ENCODE measurements at regions not wholly inside any gene's neighbourhood (a gene's known extent, or its start where the extent isn't known, plus 50 kb on each side); places are given as distances from the start of the nearest gene placed in this dataset.
"Not testable (repeated sequence)": the region's sequence is repeated elsewhere in the genome, so short reads cannot be mapped to it uniquely, and the experiment has no call there.

DNA sequence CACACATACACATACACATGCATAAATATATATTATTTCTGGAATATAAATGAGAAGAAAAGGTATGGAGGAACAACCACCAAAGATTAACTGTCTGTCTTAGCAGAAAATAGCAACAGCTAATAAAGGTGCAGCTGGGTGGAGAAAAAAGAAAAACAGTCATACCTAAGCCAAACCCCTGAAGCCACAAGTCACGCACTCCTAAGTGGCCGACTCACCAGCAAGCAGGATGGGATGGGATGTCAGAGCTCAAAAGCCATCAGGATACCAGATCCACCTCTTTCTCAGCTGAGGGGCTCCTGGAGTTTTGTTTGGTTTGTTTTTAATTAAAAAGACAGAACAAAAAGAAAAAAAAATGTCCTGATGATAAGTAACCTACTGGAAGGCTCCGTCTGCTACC, 64.7 kb upstream of the HIVEP3 start:
- no peak for DNase-seq (ENCODE audit: low spot score)

DNA sequence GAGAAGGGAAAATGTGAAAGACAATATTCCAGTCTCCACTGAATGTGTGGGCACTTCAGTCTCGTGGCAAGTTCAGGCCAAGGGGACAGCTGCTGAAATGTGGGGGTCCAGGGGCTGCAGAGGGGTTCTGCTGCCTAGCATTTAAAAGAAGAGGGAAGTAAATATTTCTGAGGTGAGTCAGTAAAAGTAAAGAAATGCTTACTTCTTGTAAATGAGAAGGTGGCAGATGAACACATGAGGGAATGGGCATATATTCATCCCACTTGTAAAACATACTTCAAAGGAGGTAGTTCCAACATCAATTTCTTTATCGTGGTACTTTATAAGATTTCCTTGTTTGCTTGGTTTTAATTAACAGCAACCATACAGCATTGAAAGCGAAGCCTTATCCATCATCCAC, 63.1 kb upstream of the HIVEP3 start:
- DNase-seq (ENCODE audit: low spot score) = no peak

DNA sequence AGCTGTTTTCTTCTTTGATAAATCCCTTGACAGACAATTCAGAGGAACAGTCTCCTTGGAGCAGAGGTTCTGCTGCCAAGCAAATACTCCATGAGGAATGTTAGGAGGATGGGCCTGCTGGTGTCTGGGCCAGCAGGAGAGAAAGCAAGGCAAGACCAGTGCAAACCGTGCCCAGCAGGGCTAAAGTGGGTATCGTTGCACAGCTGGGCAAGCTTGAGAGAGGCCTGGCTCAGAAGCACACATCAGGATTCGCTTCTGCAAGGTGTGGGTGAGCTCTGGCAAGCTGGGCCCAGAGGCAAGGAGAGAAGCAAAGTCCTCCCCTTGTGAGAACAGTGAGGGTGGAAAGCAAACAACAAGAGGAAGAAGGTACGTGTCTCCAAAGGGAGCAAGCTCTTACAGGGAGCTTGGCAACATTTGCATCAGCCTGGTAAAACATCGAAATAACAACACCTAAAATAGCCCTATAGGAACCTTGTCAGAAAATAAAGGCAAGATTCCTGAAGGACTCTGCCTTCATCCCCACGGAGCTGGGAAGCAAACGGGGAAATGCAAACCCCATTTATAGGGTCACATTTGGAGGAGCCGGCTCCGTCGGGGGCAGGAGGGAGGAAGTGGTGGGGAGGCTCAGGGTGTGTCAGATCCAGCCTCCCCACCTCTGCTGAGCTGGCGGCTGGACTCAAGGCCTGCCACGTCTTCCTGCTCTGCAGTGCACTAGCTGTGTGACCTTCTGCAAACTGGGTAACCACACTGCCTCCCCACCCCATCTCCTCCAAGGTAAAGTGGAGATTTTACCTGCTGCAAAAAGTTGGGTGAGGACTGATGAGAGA, 62.3 kb upstream of the HIVEP3 start:
- no peak for DNase-seq (ENCODE audit: low spot score)

DNA sequence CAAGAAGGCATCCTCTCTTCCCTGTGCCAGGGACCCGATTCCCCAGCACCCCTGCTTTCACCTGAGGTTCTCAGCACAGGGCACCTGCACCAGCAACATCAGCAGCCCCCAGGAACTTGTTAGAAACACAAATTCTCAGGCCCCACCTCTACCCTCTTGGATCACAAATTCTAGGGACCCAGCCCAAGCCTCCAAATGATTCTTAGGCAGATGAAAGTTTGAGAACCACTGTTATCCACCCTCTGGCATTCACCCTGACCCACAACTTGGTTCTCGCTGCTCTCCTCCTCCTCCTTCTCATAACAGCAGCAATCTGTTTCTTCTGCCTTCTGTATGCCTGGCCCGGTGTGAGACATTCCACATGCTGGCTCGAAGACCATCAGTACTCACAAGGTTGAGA, 60.3 kb upstream of the HIVEP3 start:
- no peak for DNase-seq (ENCODE audit: low spot score)

DNA sequence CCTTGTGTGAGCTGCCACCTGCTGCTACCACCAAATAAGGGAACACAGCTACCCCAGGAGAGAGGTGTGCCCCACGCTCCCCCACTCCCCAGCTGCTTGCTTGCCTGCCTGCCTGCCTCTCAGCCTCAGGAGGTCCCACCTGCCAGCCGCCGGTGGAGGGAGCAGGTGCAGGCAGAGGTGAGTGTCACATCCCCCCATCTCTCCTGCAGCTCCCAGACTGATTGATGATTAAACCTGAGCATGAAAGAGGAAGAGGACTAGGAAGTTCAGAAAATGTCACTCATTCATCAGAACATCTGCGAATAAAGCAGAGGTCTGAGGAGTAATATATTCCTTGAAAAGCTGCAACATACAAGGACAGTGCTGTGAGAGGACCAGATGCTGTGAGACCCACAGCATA, 58.6 kb upstream of the HIVEP3 start:
- DNase-seq (ENCODE audit: low spot score) = no peak

DNA sequence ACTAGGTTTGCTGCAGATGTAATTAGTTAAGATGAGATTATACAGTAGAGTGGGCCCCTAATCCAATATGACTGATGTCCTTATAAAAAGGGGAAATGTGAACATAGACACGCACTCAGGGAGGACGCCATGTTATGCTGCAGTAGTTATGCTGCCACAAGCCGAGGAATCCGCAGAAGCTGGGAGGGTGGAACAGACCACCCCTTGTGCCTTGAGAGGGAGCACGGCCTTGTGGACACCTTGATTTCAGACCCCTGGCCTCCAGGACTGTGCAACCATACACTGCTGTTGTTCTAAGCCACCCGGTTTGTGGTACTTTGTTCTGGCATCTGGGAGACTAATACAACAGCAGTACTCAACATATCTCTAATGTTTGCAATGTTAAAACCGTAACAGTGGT, 57.9 kb upstream of the HIVEP3 start:
- peak; percentile 28 for DNase-seq (ENCODE audit: low spot score)

DNA sequence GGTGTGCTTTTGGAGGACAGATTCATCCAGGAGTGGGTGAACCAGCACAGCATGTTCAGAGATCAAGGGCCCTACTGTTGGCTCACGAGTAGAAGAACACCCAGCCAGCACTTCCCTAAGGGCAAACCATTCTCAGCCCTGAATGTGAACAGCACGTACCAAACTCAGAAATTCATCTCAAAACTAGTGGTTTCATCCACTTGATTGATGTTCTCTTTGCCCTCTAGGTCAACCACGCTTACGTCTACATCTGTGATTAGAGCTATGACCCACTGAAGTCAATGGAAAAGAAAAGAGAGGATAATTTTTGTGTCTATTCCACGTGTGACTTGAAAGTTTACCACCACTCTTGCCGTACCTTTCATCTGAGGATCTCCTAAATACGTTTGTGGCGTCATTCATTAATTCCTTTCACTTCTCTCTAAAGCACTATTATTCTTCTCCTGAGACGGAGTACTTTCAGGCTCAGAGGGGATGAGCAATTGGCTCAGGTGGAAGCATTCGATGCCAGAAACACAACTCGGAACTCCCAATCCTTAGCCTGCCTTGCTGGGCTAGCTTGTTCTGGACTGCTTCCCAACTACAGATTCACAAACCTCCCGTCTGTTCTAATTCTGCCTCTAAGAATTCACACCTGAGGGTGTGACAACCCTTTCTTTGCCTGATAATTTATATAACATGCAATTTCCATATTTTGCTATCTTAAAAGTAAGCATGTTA, 57.3 kb upstream of the HIVEP3 start:
- no peak for DNase-seq (ENCODE audit: low spot score)

DNA sequence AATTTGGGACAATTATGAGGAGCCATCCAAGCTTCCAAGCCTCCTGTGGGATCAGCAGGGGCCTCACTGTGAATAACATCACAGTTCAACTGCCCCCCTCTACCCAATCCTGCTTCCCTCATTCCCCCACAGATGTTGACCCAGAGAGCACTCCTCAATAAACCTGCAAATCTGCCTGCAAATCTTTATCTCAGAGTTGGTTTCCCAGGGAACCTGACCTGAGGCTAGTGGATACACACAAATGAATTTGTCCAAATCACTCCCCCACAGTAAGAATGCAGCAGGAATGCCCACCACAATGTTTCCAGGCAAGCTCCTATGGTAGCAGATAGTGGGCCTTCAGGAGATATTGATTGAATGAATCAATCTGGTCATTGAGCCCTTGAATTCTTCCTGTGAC, 56.4 kb upstream of the HIVEP3 start:
- no peak for DNase-seq (ENCODE audit: low spot score)

DNA sequence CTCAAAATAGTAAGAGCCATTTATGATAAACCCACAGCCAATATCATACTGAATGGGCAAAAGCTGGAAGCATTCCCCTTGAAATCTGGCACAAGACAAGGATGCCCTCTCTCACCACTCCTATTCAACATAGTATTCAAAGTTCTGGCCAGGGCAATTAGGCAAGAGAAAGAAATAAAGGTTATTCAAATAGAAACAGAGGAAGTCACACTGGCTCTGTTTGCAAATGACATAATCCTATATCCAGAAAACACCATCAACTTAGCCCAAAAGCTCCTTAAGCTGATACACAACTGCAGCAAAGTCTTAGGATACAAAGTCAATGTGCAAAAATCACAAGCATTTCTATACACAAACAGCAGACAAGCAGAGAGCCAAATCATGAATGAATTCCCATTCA, 49.8 kb upstream of the HIVEP3 start:
- not testable (repeated sequence) for DNase-seq (ENCODE audit: low spot score)
